OCI-LY7 (cell line): ENCODE measurements at regions not wholly inside any gene's neighbourhood (a gene's known extent, or its start where the extent isn't known, plus 50 kb on each side); places are given as distances from the start of the nearest gene placed in this dataset.

Source experiments
- BruUV-seq: library from RNA; stranded (reverse); fragments of 400-500 nt; replicated peaks from 2 replicates; lab custom pipeline; 2021; lab: Mats Ljungman, UMichigan
- CTCF ChIA-PET: fragments of 300-600 bp; sonication (Branson Sonifier 250); formaldehyde crosslinking; loops from one replicate; lab custom pipeline; 2022; ENCODE audit warnings: antibody characterized with exemption; ENCODE audit not compliant: unreplicated experiment; lab: Charles Lee
- POLR2A ChIA-PET: fragments of 300-600 bp; sonication (Branson Sonifier 250); formaldehyde crosslinking; loops from one replicate; lab custom pipeline; 2022; ENCODE audit warnings: antibody characterized with exemption; lab: Charles Lee
- DNase-seq: peaks from one replicate; pipeline ENCODE4 v3.0.0-alpha.2; 2015; ENCODE audit warnings: low spot score
- H2AFZ ChIP-seq: fragments of 200-600 bp; sonication (generic), shearing (Covaris generic); 2 replicates; pipeline ENCODE4 v1.6.1; 2014; ENCODE audit warnings: mild to moderate bottlenecking, antibody characterized with exemption, low read length, moderate library complexity
- H3K27ac ChIP-seq: fragments of 200-600 bp; sonication (generic); 2 replicates; pipeline ENCODE4 v1.5.1; 2014; ENCODE audit warnings: mixed run types, low read depth, mild to moderate bottlenecking, moderate library complexity, low read length, inconsistent platforms; ENCODE audit not compliant: poor library complexity, severe bottlenecking
- H3K36me3 ChIP-seq: fragments of 200-600 bp; sonication (generic); 2 replicates; pipeline ENCODE4 v1.6.1; 2014; ENCODE audit warnings: mild to moderate bottlenecking, antibody characterized with exemption, low read length, moderate library complexity, mixed read lengths; ENCODE audit not compliant: insufficient read depth
- H3K4me1 ChIP-seq: fragments of 200-600 bp; sonication (generic); 2 replicates; pipeline ENCODE4 v1.5.1; 2014; ENCODE audit warnings: mild to moderate bottlenecking, low read length; ENCODE audit not compliant: insufficient read depth, poor library complexity, severe bottlenecking
- H3K4me2 ChIP-seq: fragments of 200-600 bp; sonication (generic); 2 replicates; pipeline ENCODE4 v1.6.1; 2014; ENCODE audit warnings: mild to moderate bottlenecking, low read length
- H3K4me3 ChIP-seq: fragments of 200-600 bp; sonication (generic); 2 replicates; pipeline ENCODE4 v1.5.1; 2014; ENCODE audit warnings: mild to moderate bottlenecking, low read depth, low read length; ENCODE audit not compliant: poor library complexity, severe bottlenecking
- H3K79me2 ChIP-seq: fragments of 200-600 bp; sonication (generic); 2 replicates; pipeline ENCODE4 v1.6.1; 2016; ENCODE audit warnings: low read depth, mild to moderate bottlenecking, low read length, moderate library complexity, mixed read lengths; ENCODE audit not compliant: insufficient read depth
- H3K9me2 ChIP-seq: fragments of 200-600 bp; sonication (generic); 2 replicates; pipeline ENCODE4 v1.6.1; 2016; ENCODE audit warnings: mild to moderate bottlenecking, low read length, mixed read lengths; ENCODE audit not compliant: insufficient read depth
- H3K9me3 ChIP-seq: fragments of 200-600 bp; sonication (generic); 2 replicates; pipeline ENCODE4 v1.6.1; 2014; ENCODE audit warnings: mild to moderate bottlenecking, mixed run types, low read length, mixed read lengths
- H4K20me1 ChIP-seq: fragments of 200-600 bp; sonication (generic); 2 replicates; pipeline ENCODE4 v1.6.1; 2014; ENCODE audit warnings: mild to moderate bottlenecking, antibody characterized with exemption, low read length, moderate library complexity, mixed read lengths; ENCODE audit not compliant: insufficient read depth
- EZH2phosphoT487 ChIP-seq: fragments of 200-600 bp; sonication (generic); IDR thresholded peaks from 2 replicates; pipeline ENCODE4 v1.6.1; 2018; ENCODE audit warnings: low read depth, borderline replicate concordance, mild to moderate bottlenecking, mixed run types, antibody characterized with exemption, low read length, moderate library complexity, mixed read lengths
- intact Hi-C: fragments of 100-400 bp; cut with micrococcal nuclease; formaldehyde crosslinking; loops from one replicate; pipeline ENCODE4 v1.10.0; 2022; ENCODE audit not compliant: unreplicated experiment
- TF ChIP-seq, protein P1 (sequence below): fragments of 200-600 bp; sonication (generic); conservative IDR thresholded peaks from 2 replicates; pipeline ENCODE4 v1.5.1; 2014; ENCODE audit warnings: mild to moderate bottlenecking, antibody characterized with exemption, low read length, moderate library complexity, mixed read lengths

DNA sequence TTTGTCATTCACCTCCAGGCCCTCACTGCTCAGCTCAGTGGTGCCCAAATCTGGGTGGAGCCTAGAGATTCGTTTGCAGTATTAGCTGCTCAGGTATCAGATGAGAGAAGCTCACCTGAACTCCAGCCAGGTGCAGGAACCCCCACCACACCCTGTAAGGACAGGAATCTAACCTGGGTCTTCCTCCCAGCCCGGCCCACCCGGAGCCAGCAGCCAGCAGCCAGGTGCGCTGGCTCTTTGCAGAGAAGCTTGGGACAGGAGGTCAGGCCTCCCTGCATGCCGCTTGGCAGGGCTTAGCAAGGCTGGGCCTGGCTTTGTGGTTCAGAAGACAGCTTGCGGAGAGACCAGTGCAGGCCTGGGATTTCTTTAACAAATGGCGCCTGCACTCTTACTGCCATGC, 125.6 kb upstream of the MYL2 start:
- no peak overlapping the region for H3K4me3 ChIP-seq
- H3K4me2 ChIP-seq: no peak overlapping the region
- no peak overlapping the region for H3K27ac ChIP-seq
- ChIA-PET POLR2A (interaction anchor here (0.6 kb wide), 1 partner anchor 434 kb away, joined by 5 read pairs; no protein-coding TSS in a partner anchor), CTCF (no interaction called here)
- no peaks in the 10 kb centered on the region for H3K9me3 ChIP-seq
- peaks cover 6% of the 10 kb centered on the region for H3K4me1 ChIP-seq
- intact Hi-C loops: no loop called here
- H3K79me2 ChIP-seq: no peaks in the 10 kb centered on the region
- no TSS peak for BruUV-seq
- H3K9me2 ChIP-seq: no peaks in the 10 kb centered on the region
- no peak overlapping the region for H2AFZ ChIP-seq
- no peaks in the 10 kb centered on the region for H3K36me3 ChIP-seq
- no peak for DNase-seq
- no peaks in the 10 kb centered on the region for H4K20me1 ChIP-seq
- TF ChIP-seq, protein P1, sequence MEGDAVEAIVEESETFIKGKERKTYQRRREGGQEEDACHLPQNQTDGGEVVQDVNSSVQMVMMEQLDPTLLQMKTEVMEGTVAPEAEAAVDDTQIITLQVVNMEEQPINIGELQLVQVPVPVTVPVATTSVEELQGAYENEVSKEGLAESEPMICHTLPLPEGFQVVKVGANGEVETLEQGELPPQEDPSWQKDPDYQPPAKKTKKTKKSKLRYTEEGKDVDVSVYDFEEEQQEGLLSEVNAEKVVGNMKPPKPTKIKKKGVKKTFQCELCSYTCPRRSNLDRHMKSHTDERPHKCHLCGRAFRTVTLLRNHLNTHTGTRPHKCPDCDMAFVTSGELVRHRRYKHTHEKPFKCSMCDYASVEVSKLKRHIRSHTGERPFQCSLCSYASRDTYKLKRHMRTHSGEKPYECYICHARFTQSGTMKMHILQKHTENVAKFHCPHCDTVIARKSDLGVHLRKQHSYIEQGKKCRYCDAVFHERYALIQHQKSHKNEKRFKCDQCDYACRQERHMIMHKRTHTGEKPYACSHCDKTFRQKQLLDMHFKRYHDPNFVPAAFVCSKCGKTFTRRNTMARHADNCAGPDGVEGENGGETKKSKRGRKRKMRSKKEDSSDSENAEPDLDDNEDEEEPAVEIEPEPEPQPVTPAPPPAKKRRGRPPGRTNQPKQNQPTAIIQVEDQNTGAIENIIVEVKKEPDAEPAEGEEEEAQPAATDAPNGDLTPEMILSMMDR: no peak
- no peak for TF ChIP-seq EZH2phosphoT487

- TF ChIP-seq, protein P1: no peak
- no peak for TF ChIP-seq EZH2phosphoT487
- intact Hi-C loops: no loop called here
- Histone ChIP-seq H3K27ac (no peak overlapping the region), H3K9me2 (no peaks in the 10 kb centered on the region), H3K4me3 (no peak overlapping the region), H3K79me2 (no peaks in the 10 kb centered on the region), H3K4me2 (no peak overlapping the region), H4K20me1 (no peaks in the 10 kb centered on the region), H2AFZ (no peak overlapping the region), H3K4me1 (peaks cover 27% of the 10 kb centered on the region), H3K36me3 (no peaks in the 10 kb centered on the region), H3K9me3 (no peaks in the 10 kb centered on the region)
- CTCF ChIA-PET: no interaction called here
- BruUV-seq: no TSS peak
- DNase-seq: no peak
- POLR2A ChIA-PET: no interaction called here
Observed at GRCh38 chr12:111041091-111041490, 120.7 kb upstream of the MYL2 start.

GRCh38 chr12:111040690-111041089, 120.3 kb upstream of the MYL2 start:
- Histone ChIP-seq H3K27ac (no peak overlapping the region), H3K4me2 (no peak overlapping the region), H3K9me2 (no peaks in the 10 kb centered on the region), H3K79me2 (no peaks in the 10 kb centered on the region), H3K36me3 (no peaks in the 10 kb centered on the region), H3K9me3 (no peaks in the 10 kb centered on the region), H2AFZ (no peak overlapping the region), H4K20me1 (no peaks in the 10 kb centered on the region), H3K4me1 (peaks cover 27% of the 10 kb centered on the region), H3K4me3 (no peak overlapping the region)
- BruUV-seq: no TSS peak
- POLR2A ChIA-PET: no interaction called here
- CTCF ChIA-PET: no interaction called here
- DNase-seq: no peak
- intact Hi-C loops: no loop called here
- TF ChIP-seq EZH2phosphoT487: no peak
- TF ChIP-seq, protein P1: no peak
